DMS 273 (cell line): ENCODE measurements at regions not wholly inside any gene's neighbourhood (a gene's known extent, or its start where the extent isn't known, plus 50 kb on each side); places are given as distances from the start of the nearest gene placed in this dataset.

Experiments used
- DNase-seq: peaks from one replicate; lab custom pipeline; 2025; ENCODE audit not compliant: unreplicated experiment; lab: John Stamatoyannopoulos, UW

DNA sequence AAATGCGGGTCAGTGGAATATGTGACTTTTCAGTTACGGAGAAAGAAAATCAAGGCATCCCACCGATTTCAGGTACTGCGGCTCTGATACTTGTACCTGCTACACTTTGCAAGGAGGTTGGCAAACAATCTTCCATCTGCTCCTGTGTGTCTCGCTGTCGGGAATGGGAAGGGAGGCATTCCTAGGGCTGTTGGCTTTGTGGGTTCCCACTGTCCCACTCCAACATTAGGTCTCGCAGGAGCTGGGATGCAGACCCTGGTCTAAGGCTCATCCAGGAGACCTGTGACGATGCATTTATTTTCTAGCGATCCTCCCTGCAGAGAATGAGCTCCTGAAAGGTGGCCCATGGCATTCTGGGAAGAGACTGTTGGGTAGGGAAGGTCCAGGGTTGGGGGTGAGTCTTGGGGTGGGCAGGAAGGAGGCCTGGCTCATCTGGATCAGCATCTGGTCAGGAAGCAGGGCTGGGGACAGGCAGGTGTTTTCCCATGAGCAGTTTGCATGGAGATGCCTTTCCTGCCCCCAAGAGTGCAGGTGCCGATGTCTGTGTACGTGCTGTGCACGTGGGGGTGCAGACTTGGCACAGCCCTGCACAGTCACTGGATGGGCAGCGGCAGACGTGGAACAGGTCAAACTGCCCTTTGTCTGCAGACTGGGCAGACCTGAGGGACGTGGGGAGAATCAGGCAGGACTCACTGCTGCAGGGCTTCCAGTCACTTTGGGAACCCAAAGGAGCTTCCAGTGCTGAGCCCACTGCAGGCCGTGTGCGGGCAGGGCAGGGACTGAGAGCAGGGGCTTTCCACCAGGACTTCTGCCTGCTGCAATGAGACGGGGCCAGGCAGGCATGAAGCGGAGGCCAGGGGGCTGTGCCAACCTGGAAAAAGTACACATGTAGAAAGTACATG is 152.4 kb downstream of the TEX29 start:
- no peak for DNase-seq

DNA sequence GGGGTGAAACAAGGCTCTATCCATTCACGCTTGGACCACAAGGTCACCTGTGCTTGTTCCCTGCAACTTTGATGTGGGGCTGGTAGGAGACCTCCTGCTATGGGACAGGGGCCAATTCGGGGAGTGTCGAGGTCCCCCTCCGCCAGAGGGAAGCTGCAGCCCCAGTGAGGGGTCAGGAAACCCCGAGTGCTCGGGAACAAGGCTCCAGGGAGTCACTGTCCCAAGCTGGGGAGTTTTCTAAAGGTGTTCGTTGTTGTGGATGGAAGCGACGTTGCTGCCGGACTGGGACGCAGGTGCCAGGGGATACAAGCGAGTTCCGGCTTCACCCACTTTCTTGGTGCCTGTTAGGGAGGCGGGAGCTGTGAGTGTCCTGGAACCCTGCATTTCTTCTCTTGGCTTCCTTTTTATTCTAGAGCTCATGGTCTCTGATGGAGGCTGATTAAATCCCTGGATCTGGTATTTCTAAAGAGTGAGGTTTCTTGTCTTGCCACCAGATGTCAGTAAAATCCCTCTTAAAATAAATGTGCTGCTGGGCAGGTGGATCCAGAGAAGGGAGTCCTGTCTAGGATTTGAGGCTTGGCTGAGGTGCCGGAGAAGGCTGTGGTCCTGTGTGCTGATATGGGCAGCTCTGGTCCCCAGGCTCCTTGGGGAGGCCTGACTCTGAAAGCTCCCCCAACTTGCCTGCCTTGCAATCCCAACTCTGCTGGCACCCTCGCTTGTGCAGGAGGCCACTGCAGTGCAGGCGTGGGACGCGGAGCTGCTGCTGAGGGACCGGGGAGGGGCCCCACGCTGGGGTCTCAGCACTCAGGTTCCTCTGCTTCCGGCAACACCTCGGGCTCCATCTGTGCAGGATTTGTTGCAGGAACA is 153.9 kb downstream of the TEX29 start:
- peak; percentile 60 for DNase-seq

DNA sequence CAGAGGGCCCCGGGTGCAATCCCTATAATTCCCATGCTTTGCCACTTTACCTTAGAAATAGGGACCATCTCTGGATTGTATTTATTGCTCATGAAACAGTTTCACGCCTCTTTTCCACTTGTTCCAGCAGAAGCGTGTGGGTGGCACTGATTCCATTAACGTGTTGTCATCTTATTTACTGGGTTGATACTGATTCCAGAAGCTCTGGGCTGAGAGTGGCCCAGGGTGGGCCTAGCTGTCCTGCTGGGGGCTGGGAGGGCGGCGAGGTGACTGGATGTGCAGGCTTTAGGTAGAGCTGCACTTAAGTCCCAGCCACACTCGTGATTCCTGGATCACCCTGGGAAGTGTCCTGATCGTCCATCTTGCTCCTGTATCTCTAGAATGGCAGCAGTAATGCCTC is 155.0 kb downstream of the TEX29 start:
- DNase-seq, result no peak

DNA sequence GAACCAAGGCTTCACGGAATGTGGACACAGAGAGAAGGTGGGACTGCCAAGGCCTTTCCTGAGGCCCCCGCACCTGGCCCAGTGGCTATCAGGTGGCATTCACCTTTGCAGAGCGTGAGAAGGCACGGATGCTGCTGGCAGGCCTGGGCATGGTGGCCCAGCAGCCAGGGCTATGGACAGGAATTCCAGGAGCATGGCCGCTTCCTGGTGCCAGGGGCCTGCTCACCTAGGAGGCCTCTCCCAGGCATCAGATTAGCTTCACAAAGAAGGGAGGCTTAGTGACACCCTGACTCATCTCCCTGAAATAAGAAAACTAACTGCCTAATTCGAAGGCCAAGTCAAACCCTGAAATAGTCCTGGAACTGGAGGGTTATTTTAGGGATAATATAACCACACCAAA is 155.8 kb downstream of the TEX29 start:
- DNase-seq, result no peak

DNA sequence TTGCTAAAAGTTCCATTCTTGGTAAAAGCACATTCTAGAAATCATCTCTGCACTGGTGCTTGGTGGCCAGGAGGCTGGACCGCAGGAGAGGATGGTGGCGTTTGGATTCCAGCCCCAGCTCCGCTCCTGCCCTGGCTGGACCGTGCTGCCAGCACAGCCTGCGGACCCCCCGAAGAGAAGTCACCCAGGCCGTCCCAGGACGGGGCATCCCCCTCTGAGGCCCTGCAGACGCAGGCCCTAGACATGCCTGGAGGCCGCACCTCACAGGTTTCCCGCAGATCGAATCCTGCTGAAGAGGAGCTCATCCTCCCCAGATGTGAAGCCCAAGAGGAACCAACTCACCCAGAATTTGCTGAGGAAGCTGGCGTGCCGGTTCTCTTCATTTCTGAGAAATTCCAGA is 159.0 kb downstream of the TEX29 start:
- DNase-seq, result no peak

DNA sequence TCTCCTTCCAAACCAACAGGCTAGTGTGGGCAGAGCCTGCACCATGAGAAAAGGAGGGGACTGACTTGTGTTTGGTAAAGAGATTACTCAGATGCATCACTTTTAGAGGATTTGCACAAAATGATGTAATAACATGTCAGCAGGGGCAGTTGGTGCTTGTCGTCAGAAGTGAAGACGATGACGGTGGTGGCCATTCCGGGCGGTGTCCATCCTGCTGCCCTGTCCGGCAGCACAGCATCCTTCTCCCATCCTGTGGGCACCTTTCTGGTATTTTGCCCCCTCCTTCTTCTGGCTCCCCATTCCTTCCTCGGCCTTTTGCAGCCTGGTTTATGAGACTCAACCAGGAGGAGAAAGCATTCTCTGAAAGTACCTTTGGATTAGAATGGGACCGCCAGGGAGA is 160.1 kb downstream of the TEX29 start:
- DNase-seq, result no peak

DNA sequence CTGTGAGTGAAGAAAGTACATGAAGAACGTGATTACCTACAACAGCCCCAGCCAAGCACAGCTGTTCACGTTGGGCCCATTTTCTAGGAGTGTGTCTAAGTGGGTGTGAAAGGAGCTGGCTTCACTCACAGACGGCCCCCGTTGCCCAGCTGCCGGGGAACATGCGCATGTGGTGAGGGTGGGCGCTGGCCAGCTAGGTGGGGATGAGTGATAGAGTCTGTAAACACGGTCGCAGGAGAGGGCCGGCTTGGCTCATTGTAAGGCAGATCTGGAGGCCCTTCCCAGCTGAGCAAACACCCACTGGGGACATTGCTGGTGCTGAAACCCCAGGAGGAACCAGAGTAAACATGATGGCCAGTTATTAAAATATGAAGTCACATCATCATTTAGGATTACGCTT is 160.5 kb downstream of the TEX29 start:
- no peak for DNase-seq

DNA sequence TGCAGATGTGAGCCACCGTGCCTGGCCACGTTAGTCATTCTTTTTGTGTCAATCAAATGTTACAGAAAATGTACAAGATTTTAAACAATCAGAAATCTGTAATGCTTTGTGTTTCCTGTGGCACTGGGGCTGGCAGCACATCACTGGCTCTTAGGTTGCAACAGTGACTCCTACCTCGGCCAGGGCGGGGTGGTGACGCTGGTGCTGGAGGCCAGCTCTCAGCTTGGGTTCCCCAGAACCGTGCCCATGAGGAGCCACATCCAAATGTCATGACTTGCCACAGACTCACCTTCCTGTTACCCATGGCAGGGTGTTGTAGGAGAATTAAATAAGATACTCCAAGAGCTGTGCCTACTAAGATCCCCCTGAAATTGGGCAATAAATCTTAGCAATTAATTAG is 161.7 kb downstream of the TEX29 start:
- no peak for DNase-seq

DNA sequence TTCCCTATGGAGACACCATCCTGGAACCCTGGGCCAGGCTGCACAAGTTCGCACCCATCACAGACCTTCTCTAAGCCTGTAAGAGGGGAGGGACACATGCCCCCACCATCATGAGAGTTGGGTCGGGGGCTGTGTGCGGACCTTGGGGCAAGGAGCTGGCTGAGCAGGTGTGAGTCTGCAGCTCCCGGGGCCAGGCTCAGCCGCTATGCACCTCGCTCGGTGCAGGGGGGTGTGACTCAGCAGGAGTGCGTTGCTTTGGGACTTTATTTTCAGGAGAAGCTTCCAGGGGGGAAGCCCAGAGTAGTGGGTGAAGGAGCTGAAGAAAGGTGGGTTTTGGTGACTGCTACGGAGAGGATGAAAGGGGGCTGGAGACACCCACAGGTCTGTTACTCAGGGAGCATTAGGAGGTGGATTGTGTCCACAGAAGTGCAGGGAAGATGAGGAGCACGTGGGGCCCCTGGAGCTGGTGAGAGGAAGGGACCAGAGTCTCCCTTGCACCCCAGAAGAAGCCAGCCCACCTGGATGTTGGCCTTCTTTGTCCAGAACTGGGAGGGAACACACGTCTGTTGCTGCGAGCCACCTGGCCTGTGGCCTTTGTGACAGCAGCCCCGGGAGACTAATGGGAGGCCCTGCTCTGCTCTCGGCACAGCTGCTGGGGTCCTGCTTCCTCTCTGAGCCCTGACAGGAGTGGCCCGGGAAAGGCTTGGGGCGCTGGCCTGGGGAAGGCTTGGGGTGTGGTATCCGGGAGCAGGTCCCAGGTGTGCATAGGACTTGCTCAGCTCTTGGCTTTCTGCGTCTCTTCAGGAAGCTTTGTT is 162.6 kb downstream of the TEX29 start:
- DNase-seq, result no peak

DNA sequence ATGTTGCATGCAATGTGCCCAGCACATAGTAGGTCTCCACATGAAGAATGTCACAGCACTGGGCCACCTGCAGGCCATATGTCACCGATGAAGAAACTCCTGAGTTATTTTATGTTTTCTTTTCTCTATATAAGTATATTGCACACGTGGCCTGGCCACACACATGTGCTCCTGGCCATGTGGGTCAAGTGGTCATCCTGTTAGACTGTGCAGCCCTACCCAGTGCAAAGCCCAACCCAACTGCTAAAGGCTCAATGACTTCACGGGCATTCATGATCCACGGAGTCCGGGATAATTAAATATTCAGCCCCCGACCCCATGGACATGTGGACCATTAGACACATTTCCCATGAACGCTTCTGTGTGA is 163.2 kb downstream of the TEX29 start:
- no peak for DNase-seq

DNA sequence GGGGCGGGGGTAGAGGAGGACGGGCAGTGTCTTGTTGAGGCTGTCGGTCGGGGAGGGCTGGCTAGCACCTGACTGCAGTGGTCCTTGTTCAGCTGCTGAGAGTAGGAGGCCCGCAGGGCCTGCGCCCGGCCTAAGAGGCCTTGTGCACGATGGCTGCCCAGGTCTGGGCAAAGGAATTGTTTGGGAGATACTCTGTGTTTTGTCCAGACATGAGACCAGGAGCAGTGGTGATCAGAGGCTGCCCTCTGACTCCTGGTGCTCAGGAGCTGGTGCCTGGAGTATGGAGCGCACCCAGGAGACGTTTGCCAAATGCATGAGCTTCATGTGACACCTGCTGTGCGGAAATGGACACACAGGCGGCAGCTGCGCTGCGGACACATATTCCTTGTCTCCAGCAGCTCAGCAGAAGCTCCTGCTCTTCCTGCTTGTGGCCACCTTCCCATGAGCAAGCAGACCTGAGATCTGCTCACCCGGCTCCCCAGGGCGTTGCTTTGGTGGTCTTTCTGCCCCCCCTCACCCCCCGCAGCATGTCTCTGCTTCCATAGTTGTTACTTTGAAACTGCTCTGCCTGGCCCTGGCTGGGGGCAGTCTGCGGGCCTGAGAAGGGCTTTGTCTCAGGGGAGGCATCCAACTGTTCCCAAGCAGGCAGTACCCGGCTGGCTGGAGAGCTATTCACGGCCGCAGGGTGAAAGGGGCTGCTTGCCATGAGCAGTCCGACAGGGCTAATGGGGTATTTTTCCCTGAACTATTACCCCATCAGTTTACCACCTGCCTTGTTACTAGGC is 163.9 kb downstream of the TEX29 start:
- DNase-seq, result no peak

DNA sequence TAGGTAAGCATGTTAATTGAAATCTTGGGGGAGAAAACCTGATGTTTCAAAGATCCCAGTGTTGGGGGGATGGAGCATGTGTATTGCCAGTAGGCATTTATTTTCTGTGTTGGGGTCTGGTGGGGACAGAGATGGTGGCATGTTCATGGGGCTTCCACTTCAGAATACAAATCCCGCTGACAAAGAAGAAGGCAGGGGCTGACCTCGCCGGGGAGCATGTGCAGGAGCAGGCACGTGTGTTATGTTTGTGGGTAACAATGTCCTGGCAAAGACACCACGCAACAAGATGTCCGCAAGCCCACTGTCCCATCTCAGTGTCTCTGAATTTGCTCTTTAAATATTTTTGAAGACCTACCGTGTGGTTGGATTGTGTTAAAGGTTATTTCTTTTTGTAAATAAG is 164.5 kb downstream of the TEX29 start:
- DNase-seq, result no peak

DNA sequence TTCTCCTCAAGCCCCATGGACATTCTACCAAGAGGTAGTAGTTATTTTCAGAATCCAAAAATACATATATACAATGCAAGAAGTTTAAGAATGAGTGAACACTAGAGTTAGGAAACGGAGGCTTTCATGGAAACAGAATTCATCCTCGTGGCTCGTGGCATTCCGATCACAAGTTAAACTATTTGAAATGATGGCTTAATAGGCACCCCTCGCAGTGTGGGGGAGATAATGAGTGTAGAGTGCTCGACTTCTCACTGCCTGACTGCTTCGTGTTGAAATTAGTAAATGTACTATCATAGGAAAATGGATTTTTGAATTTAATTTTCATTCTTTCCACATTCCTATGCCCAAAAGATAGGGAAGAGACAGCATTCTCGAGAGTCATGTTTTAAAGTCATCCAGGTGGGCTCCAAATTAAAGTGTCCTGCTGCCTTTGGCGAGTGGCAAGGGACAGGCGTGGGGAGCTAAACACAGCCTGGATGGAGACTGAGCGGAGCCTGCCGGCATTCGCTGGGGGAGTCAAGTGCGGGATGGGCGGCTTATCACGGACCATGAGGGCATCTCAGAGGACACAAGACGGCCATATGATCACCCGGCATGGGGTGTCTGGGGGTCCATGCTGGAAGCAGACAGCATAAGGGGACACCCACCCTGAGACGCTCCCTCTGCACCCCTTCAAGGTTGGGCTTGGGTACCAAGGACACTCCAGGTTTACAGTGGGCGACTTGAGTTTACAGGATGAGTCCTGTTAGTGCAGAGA is 165.2 kb downstream of the TEX29 start:
- no peak for DNase-seq

DNA sequence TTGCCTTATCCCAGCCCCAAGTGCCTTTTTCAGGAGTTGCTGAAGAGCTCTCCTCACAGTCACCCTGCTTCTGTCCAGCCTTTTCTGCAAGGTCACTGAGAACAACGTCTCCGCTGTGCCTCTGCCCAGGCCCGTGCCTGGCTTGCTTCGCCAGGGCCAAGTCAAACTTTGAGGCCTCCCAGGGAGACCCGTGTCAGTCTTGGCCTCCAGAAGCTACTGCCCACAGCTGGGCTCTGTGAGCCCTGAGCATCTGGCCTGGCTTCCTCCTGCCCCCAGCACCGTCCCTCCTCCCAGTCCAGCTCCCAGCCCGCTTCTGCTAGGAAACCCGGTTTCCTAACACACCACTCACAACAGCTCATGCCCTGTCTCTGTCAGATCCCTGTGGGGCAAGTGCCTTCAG is 165.9 kb downstream of the TEX29 start:
- DNase-seq, result no peak

DNA sequence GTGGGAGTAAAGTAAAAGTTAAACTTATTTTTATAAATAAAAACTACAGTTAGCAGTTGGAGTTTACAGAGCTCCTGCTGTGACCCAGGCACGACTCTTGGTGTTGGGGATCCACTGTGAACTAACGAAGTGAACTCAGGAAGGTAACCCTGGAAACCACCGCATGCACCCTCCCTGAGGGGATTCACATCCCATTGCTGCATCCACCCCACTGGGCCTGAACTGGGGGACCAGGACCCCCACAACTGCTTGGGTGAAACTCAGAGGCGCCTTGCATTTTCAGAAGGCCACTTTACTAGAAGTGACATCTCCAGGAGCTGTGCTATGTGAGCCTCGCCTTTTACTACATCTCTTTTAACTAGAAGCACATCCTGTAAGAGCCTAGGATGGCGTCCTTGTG is 166.4 kb downstream of the TEX29 start:
- DNase-seq, result no peak

DNA sequence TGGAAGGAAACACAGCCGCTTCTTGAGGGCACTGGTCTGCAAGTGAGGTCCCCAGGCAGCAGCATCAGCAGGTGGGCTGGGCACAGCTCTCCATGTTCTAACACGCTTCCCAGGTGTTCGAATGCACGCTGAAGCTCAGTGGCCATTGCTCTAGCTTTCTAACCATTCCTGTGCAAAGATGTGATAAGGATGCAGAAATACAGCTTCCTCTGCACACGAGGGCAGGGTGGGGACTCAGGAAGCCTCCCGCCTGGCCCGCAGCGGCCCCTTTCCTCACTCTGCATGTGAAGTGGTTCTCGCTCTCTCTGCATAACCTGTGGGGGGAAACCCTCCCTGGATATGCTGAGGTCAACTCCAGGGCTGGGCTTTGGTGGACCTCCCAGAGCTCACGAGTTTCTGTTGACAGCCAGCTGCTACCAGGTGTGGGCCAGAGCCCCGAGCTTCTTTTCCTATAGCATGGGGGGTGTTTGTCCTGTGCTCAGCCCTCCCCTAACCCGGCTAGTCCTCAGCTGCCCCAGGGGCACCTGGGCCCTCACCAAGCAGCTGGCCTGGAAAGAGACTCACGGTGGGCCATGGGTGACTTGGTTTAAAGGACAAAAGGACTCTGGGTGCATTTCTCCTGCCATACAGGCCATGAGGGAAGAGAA is 168.2 kb downstream of the TEX29 start:
- DNase-seq, result no peak

DNA sequence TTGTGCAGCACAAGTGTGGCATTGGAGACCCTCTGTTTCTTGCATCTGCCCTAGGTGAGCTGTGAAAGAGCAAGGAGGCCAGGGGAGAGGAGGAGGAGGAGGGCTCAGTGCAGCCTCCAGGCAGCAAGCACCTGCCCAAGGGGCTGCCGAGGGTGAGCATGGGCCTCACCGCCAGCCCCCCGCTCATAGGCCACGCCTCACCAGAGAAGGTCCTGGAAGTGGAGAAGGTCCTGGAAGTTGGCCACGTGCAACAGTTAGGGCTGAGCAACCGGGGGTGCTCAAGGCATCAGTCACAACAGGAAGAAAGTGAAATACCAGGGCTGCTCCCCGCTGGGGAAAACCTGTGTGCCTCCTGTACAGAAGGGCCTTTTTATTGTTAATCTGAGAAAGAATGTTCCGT is 168.9 kb downstream of the TEX29 start:
- no peak for DNase-seq

DNA sequence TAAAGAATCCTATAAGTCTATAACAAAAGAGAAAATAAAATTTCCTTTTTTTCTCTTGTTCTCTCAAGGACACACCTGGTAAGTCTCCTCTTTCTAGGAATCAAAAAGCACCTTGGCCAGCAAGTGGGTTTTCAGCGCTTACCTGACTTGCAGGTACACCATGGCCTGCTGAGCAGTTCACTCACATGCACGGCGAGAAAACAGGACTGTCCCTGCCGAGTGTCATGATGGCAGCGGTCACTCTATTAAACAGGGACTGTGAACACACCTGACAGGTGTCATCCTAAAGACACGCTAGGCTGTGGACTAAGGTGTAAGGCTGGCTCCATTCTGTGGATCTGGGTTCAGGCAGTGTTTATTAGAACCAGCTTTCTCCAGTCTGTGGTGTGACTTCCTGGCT is 170.2 kb downstream of the TEX29 start:
- no peak for DNase-seq

DNA sequence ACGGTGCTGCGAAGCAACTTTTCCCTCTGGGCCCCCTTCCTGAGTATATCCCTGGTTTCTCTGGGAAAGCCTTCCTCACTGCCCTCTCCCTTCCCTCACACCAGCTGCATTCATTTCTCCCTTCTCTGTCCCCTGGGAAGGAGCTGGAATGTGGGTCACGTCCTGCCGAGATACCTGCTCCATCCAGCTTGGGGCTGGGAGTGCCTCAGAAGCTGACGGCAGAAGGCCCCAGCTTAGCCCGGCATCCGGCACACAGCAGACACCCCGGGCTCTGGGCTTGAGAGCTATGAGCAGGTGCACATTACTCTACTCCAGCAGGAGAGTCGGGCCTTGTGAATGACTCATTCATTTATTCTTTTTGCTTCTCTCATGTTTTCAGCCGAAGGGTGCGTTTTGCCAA is 170.6 kb downstream of the TEX29 start:
- DNase-seq, result no peak
